ENCODE measurements at regions not wholly inside any gene's neighbourhood (a gene's known extent, or its start where the extent isn't known, plus 50 kb on each side); places are given as distances from the start of the nearest gene placed in this dataset.

DNA sequence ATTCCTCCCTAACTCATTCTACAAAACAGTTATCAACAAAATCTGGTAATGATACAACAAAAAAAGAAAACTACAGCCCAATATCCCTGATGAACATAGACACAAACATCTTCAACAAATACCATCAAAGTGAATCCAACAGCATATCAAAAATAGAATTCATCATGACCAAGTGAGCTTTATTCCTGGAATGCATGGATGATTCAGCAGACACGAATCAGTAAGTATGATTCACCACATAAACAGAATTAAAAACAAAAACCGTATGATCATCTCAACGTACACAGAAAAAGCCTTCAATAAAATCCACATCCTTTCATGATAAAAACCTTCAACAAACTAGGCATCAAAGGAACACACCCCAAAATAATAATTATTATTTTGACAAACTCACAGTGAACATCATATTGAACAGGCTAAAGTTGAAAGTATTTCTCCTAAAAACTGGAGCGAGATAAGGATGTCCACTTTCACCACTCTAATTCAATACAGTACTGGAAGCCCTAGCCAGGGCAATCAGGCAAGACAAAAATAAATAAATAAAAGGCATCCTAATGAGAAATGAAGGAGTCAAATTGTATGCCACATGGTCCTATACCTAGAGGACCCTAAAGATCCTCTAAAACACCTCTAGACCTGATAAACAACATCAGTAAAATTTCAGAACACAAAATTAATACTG, 305.1 kb upstream of the RGMB start:
- no peaks in the 10 kb centered on the region for H3K36me3 ChIP-seq (ENCODE audit: control insufficient read depth in 2 of 2, insufficient read depth in 1 of 2, low read length in 2 of 2)
- H3K4me1 ChIP-seq (ENCODE audit: control insufficient read depth, insufficient read depth, low read length), result no peaks in the 10 kb centered on the region
- CTCF ChIA-PET, result no interaction called here
- POLR2A ChIA-PET, result no interaction called here
- no peak overlapping the region for H3K4me3 ChIP-seq (ENCODE audit: low read depth, low read length)
- H3K9me3 ChIP-seq (ENCODE audit: control insufficient read depth, insufficient read depth, low read depth, low read length), result no peaks in the 10 kb centered on the region
- TF ChIP-seq, protein P1, sequence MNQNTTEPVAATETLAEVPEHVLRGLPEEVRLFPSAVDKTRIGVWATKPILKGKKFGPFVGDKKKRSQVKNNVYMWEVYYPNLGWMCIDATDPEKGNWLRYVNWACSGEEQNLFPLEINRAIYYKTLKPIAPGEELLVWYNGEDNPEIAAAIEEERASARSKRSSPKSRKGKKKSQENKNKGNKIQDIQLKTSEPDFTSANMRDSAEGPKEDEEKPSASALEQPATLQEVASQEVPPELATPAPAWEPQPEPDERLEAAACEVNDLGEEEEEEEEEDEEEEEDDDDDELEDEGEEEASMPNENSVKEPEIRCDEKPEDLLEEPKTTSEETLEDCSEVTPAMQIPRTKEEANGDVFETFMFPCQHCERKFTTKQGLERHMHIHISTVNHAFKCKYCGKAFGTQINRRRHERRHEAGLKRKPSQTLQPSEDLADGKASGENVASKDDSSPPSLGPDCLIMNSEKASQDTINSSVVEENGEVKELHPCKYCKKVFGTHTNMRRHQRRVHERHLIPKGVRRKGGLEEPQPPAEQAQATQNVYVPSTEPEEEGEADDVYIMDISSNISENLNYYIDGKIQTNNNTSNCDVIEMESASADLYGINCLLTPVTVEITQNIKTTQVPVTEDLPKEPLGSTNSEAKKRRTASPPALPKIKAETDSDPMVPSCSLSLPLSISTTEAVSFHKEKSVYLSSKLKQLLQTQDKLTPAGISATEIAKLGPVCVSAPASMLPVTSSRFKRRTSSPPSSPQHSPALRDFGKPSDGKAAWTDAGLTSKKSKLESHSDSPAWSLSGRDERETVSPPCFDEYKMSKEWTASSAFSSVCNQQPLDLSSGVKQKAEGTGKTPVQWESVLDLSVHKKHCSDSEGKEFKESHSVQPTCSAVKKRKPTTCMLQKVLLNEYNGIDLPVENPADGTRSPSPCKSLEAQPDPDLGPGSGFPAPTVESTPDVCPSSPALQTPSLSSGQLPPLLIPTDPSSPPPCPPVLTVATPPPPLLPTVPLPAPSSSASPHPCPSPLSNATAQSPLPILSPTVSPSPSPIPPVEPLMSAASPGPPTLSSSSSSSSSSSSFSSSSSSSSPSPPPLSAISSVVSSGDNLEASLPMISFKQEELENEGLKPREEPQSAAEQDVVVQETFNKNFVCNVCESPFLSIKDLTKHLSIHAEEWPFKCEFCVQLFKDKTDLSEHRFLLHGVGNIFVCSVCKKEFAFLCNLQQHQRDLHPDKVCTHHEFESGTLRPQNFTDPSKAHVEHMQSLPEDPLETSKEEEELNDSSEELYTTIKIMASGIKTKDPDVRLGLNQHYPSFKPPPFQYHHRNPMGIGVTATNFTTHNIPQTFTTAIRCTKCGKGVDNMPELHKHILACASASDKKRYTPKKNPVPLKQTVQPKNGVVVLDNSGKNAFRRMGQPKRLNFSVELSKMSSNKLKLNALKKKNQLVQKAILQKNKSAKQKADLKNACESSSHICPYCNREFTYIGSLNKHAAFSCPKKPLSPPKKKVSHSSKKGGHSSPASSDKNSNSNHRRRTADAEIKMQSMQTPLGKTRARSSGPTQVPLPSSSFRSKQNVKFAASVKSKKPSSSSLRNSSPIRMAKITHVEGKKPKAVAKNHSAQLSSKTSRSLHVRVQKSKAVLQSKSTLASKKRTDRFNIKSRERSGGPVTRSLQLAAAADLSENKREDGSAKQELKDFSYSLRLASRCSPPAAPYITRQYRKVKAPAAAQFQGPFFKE (tag by site-specific recombination; IDR thresholded peaks at IDR 0.05; ENCODE audit: borderline replicate concordance), result no peak
- no peak for TF ChIP-seq REPIN1 (tag by site-specific recombination; IDR thresholded peaks at IDR 0.05; ENCODE audit: low read depth)
- TF ChIP-seq ZNF121 (tag by site-specific recombination; IDR thresholded peaks at IDR 0.05), result no peak
- no peak for TF ChIP-seq ZNF184 (tag by site-specific recombination; IDR thresholded peaks at IDR 0.05)
- TF ChIP-seq GLIS2 (tag by site-specific recombination; IDR thresholded peaks at IDR 0.05), result no peak
- no peak for TF ChIP-seq ZNF140 (tag by site-specific recombination; IDR thresholded peaks at IDR 0.05)
- TF ChIP-seq, protein P2, sequence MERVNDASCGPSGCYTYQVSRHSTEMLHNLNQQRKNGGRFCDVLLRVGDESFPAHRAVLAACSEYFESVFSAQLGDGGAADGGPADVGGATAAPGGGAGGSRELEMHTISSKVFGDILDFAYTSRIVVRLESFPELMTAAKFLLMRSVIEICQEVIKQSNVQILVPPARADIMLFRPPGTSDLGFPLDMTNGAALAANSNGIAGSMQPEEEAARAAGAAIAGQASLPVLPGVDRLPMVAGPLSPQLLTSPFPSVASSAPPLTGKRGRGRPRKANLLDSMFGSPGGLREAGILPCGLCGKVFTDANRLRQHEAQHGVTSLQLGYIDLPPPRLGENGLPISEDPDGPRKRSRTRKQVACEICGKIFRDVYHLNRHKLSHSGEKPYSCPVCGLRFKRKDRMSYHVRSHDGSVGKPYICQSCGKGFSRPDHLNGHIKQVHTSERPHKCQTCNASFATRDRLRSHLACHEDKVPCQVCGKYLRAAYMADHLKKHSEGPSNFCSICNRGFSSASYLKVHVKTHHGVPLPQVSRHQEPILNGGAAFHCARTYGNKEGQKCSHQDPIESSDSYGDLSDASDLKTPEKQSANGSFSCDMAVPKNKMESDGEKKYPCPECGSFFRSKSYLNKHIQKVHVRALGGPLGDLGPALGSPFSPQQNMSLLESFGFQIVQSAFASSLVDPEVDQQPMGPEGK (tag by site-specific recombination; IDR thresholded peaks at IDR 0.05), result no peak
- TF ChIP-seq ZNF416 (tag by site-specific recombination; IDR thresholded peaks at IDR 0.05), result no peak
- TF ChIP-seq, protein P3, sequence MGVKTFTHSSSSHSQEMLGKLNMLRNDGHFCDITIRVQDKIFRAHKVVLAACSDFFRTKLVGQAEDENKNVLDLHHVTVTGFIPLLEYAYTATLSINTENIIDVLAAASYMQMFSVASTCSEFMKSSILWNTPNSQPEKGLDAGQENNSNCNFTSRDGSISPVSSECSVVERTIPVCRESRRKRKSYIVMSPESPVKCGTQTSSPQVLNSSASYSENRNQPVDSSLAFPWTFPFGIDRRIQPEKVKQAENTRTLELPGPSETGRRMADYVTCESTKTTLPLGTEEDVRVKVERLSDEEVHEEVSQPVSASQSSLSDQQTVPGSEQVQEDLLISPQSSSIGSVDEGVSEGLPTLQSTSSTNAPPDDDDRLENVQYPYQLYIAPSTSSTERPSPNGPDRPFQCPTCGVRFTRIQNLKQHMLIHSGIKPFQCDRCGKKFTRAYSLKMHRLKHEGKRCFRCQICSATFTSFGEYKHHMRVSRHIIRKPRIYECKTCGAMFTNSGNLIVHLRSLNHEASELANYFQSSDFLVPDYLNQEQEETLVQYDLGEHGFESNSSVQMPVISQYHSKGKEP (tag by site-specific recombination; IDR thresholded peaks at IDR 0.05), result no peak
- no peak for TF ChIP-seq ZEB2 (tag by site-specific recombination; IDR thresholded peaks at IDR 0.05)
- no peak for TF ChIP-seq ZFP3 (tag by site-specific recombination; IDR thresholded peaks at IDR 0.05; ENCODE audit: low read depth)
- no peak overlapping the region for H3K27ac ChIP-seq (ENCODE audit: extremely low read depth, low read depth, low read length)

DNA sequence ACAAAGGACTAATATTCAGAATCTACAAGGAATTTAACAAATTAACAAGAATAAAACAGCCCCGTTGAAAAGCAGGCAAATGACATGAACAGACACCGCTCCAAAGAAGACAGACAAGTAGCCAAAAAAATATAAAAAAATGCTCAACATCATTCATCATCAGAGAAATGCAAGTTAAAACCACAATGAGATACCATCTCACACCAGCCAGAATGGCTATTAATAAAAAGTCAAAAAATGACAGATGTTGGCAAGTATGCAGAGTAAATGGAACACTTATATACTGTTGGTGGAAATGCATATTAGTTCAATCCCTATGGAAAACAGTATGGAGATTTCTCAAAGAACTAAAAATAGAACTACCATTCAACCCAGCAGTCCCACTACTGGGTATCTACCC, 302.7 kb upstream of the RGMB start:
- no peaks in the 10 kb centered on the region for H3K36me3 ChIP-seq (ENCODE audit: control insufficient read depth in 2 of 2, insufficient read depth in 1 of 2, low read length in 2 of 2)
- ChIA-PET POLR2A (no interaction called here), CTCF (no interaction called here)
- H3K9me3 ChIP-seq (ENCODE audit: control insufficient read depth, insufficient read depth, low read depth, low read length), result no peaks in the 10 kb centered on the region
- H3K4me3 ChIP-seq (ENCODE audit: low read depth, low read length), result no peak overlapping the region
- no peak overlapping the region for H3K27ac ChIP-seq (ENCODE audit: extremely low read depth, low read depth, low read length)
- H3K4me1 ChIP-seq (ENCODE audit: control insufficient read depth, insufficient read depth, low read length), result no peaks in the 10 kb centered on the region
- TF ChIP-seq ZNF239 (tag by site-specific recombination; IDR thresholded peaks at IDR 0.05), result no peak
- no peak for TF ChIP-seq ZNF621 (tag by site-specific recombination; IDR thresholded peaks at IDR 0.05)
- TF ChIP-seq BCL11A (tag by site-specific recombination; IDR thresholded peaks at IDR 0.05; ENCODE audit: low read depth), result no peak
- no peak for TF ChIP-seq YY2 (tag by site-specific recombination; IDR thresholded peaks at IDR 0.05)
- TF ChIP-seq ZNF202 (tag by site-specific recombination; IDR thresholded peaks at IDR 0.05; ENCODE audit: borderline replicate concordance), result no peak
- no peak for TF ChIP-seq ZNF561 (tag by site-specific recombination; IDR thresholded peaks at IDR 0.05; ENCODE audit: borderline replicate concordance)
- TF ChIP-seq SALL2 (tag by site-specific recombination; IDR thresholded peaks at IDR 0.05; ENCODE audit: borderline replicate concordance), result no peak
- TF ChIP-seq ZNF354C (tag by site-specific recombination; IDR thresholded peaks at IDR 0.05; ENCODE audit: borderline replicate concordance, low read depth), result no peak
- TF ChIP-seq, protein P1 (tag by site-specific recombination; IDR thresholded peaks at IDR 0.05; ENCODE audit: borderline replicate concordance), result no peak
